ENCODE measurements at regions not wholly inside any gene's neighbourhood (a gene's known extent, or its start where the extent isn't known, plus 50 kb on each side); places are given as distances from the start of the nearest gene placed in this dataset.
A peak's percentile ranks its signal among the peaks of the same experiment; 100 is the strongest.

- H3K27ac Mint-ChIP-seq (ENCODE audit: unreplicated experiment): no peak overlapping the region
- DNase-seq (ENCODE audit: low spot score): no peak
- H3K4me1 Mint-ChIP-seq (ENCODE audit: low read depth): peaks cover 4% of the 10 kb centered on the region
- H3K9me3 Mint-ChIP-seq (ENCODE audit: low read depth): peaks cover 4% of the 10 kb centered on the region
- H3K27me3 Mint-ChIP-seq (ENCODE audit: low read depth): no peaks in the 10 kb centered on the region
- TF ChIP-seq CTCF (IDR thresholded peaks at IDR 0.05): no peak
- no peaks in the 10 kb centered on the region for H3K36me3 Mint-ChIP-seq (ENCODE audit: low read depth)
- H3K4me3 Mint-ChIP-seq (ENCODE audit: unreplicated experiment): no peak overlapping the region
Observed at GRCh38 chr13:87094646-87095045, 576.5 kb upstream of the SLITRK5 start.

GRCh38 chr13:87100431-87100830, 570.7 kb upstream of the SLITRK5 start:
- TF ChIP-seq CTCF (IDR thresholded peaks at IDR 0.05): no peak
- H3K4me1 Mint-ChIP-seq (ENCODE audit: low read depth): no peaks in the 10 kb centered on the region
- H3K4me3 Mint-ChIP-seq (ENCODE audit: unreplicated experiment): no peak overlapping the region
- no peak for DNase-seq (ENCODE audit: low spot score)
- H3K9me3 Mint-ChIP-seq (ENCODE audit: low read depth): peaks cover 4% of the 10 kb centered on the region
- H3K36me3 Mint-ChIP-seq (ENCODE audit: low read depth): no peaks in the 10 kb centered on the region
- no peaks in the 10 kb centered on the region for H3K27me3 Mint-ChIP-seq (ENCODE audit: low read depth)
- no peak overlapping the region for H3K27ac Mint-ChIP-seq (ENCODE audit: unreplicated experiment)

GRCh38 chr13:87107651-87108050, 563.5 kb upstream of the SLITRK5 start:
- no peaks in the 10 kb centered on the region for H3K9me3 Mint-ChIP-seq (ENCODE audit: low read depth)
- H3K27me3 Mint-ChIP-seq (ENCODE audit: low read depth): no peaks in the 10 kb centered on the region
- DNase-seq (ENCODE audit: low spot score): no peak
- no peak for TF ChIP-seq CTCF (IDR thresholded peaks at IDR 0.05)
- no peaks in the 10 kb centered on the region for H3K36me3 Mint-ChIP-seq (ENCODE audit: low read depth)
- no peak overlapping the region for H3K27ac Mint-ChIP-seq (ENCODE audit: unreplicated experiment)
- H3K4me1 Mint-ChIP-seq (ENCODE audit: low read depth): no peaks in the 10 kb centered on the region
- no peak overlapping the region for H3K4me3 Mint-ChIP-seq (ENCODE audit: unreplicated experiment)

- H3K36me3 Mint-ChIP-seq (ENCODE audit: low read depth): no peaks in the 10 kb centered on the region
- no peaks in the 10 kb centered on the region for H3K27me3 Mint-ChIP-seq (ENCODE audit: low read depth)
- H3K27ac Mint-ChIP-seq (ENCODE audit: unreplicated experiment): no peak overlapping the region
- H3K4me1 Mint-ChIP-seq (ENCODE audit: low read depth): peaks cover 21% of the 10 kb centered on the region
- no peak overlapping the region for H3K4me3 Mint-ChIP-seq (ENCODE audit: unreplicated experiment)
- TF ChIP-seq CTCF (IDR thresholded peaks at IDR 0.05): no peak
- H3K9me3 Mint-ChIP-seq (ENCODE audit: low read depth): no peaks in the 10 kb centered on the region
- no peak for DNase-seq (ENCODE audit: low spot score)
Observed at GRCh38 chr13:87120476-87120875, 550.7 kb upstream of the SLITRK5 start.

- Mint-ChIP-seq H3K4me1 (ENCODE audit: low read depth) (peaks cover 21% of the 10 kb centered on the region), H3K36me3 (ENCODE audit: low read depth) (no peaks in the 10 kb centered on the region), H3K4me3 (ENCODE audit: unreplicated experiment) (no peak overlapping the region), H3K9me3 (ENCODE audit: low read depth) (no peaks in the 10 kb centered on the region), H3K27ac (ENCODE audit: unreplicated experiment) (peak overlapping the region; percentile 18), H3K27me3 (ENCODE audit: low read depth) (no peaks in the 10 kb centered on the region)
- no peak for DNase-seq (ENCODE audit: low spot score)
- no peak for TF ChIP-seq CTCF (IDR thresholded peaks at IDR 0.05)
Observed at GRCh38 chr13:87122551-87122950, 548.6 kb upstream of the SLITRK5 start.

Data from chondrocyte (in vitro differentiated cells).